Stimulated activated CD8-positive, alpha-beta memory T cell treated with anti-CD3 and anti-CD28 coated beads, Interleukin-2, amount 100 ng/mL, for 48 hours (primary cell): ENCODE measurements at regions not wholly inside any gene's neighbourhood (a gene's known extent, or its start where the extent isn't known, plus 50 kb on each side); places are given as distances from the start of the nearest gene placed in this dataset.

ENCODE experiments used
- DNase-seq, 2 donors: peaks; one replicate each; pipeline ENCODE4 v3.0.0-alpha.2; 2020; ENCODE audit warnings: low read depth in 2 of 2

GRCh38 chr11:43575913-43576310 is 104.6 kb upstream of the HSD17B12 start:
- no peak for DNase-seq

- no peak for DNase-seq
Measured at GRCh38 chr11:43576320-43576802, 104.2 kb upstream of the HSD17B12 start.

GRCh38 chr11:43576803-43577521 is 103.6 kb upstream of the HSD17B12 start:
- no peak for DNase-seq

GRCh38 chr11:43577566-43578264 is 102.8 kb upstream of the HSD17B12 start:
- no peak for DNase-seq

- DNase-seq = no peak
Measured at GRCh38 chr11:43578346-43579170, 102.0 kb upstream of the HSD17B12 start.

GRCh38 chr11:43579171-43579918 is 101.2 kb upstream of the HSD17B12 start:
- peak in 1 of 2 donors; percentile 42 for DNase-seq

- no peak for DNase-seq
Measured at GRCh38 chr11:43579919-43580276, 100.6 kb upstream of the HSD17B12 start.

GRCh38 chr11:43580735-43581369 is 99.7 kb upstream of the HSD17B12 start:
- no peak for DNase-seq

GRCh38 chr11:43581370-43582023 is 99.0 kb upstream of the HSD17B12 start:
- DNase-seq = no peak

GRCh38 chr11:43582024-43582862 is 98.3 kb upstream of the HSD17B12 start:
- DNase-seq = no peak

GRCh38 chr11:43582863-43583462 is 97.6 kb upstream of the HSD17B12 start:
- no peak for DNase-seq

- no peak for DNase-seq
Measured at GRCh38 chr11:43583548-43583947, 97.0 kb upstream of the HSD17B12 start.

- no peak for DNase-seq
Measured at GRCh38 chr11:43585877-43586608, 94.5 kb upstream of the HSD17B12 start.

- DNase-seq = no peak
Measured at GRCh38 chr11:43589601-43590250, 90.8 kb upstream of the HSD17B12 start.

- DNase-seq = no peak
Measured at GRCh38 chr11:43601511-43601910, 79.0 kb upstream of the HSD17B12 start.

- no peak for DNase-seq
Measured at GRCh38 chr11:43602670-43603069, 77.9 kb upstream of the HSD17B12 start.

GRCh38 chr11:43614214-43614613 is 66.3 kb upstream of the HSD17B12 start:
- DNase-seq = no peak

- no peak for DNase-seq
Measured at GRCh38 chr11:43619863-43620505, 60.6 kb upstream of the HSD17B12 start.
